DOHH2 (cell line): ENCODE measurements at regions not wholly inside any gene's neighbourhood (a gene's known extent, or its start where the extent isn't known, plus 50 kb on each side); places are given as distances from the start of the nearest gene placed in this dataset.

Source experiments
- EZH2phosphoT487 ChIP-seq: fragments of 200-600 bp; sonication (generic); IDR thresholded peaks from 2 replicates; pipeline ENCODE4 v1.6.1; 2017; ENCODE audit warnings: borderline replicate concordance, mild to moderate bottlenecking, antibody characterized with exemption, low read length, moderate library complexity, mixed read lengths
- TF ChIP-seq, protein P1 (sequence below): fragments of 200-600 bp; sonication (generic); IDR thresholded peaks from one replicate; pipeline ENCODE4 v1.5.1; 2014; ENCODE audit warnings: antibody characterized with exemption, mild to moderate bottlenecking, low read depth, low read length; ENCODE audit not compliant: poor library complexity, severe bottlenecking

DNA sequence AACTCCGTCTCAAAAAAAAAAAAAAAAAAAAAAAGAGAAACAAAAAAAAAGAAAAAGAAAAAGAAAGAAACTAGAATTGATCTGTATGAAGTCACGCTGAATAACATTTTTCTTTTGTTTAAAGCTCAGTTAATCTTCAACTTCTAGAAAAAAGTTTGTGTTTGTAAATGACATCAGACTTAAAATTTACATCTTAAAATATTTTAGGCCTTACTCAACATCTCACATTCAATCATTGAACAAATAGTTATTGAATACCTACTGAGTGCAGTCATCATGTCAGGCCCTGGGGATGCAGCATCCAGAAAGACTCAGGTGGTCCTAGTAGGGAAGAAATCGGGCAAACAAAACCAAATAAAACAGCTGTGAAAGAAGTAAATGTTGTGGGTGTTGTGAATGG is 292.3 kb upstream of the FANCL start:
- TF ChIP-seq, protein P1, sequence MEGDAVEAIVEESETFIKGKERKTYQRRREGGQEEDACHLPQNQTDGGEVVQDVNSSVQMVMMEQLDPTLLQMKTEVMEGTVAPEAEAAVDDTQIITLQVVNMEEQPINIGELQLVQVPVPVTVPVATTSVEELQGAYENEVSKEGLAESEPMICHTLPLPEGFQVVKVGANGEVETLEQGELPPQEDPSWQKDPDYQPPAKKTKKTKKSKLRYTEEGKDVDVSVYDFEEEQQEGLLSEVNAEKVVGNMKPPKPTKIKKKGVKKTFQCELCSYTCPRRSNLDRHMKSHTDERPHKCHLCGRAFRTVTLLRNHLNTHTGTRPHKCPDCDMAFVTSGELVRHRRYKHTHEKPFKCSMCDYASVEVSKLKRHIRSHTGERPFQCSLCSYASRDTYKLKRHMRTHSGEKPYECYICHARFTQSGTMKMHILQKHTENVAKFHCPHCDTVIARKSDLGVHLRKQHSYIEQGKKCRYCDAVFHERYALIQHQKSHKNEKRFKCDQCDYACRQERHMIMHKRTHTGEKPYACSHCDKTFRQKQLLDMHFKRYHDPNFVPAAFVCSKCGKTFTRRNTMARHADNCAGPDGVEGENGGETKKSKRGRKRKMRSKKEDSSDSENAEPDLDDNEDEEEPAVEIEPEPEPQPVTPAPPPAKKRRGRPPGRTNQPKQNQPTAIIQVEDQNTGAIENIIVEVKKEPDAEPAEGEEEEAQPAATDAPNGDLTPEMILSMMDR, result no peak
- no peak for TF ChIP-seq EZH2phosphoT487
